Stomach (tissue), 8 donors: ENCODE measurements at regions not wholly inside any gene's neighbourhood (a gene's known extent, or its start where the extent isn't known, plus 50 kb on each side); places are given as distances from the start of the nearest gene placed in this dataset.

Experiments used
- DNase-seq, 2 donors: peaks; one replicate each; pipeline versions ENCODE4 v3.0.0 to v3.0.0-alpha.2; 2013 to 2019
- H3K27ac ChIP-seq, 5 donors: fragments of 200-600 bp in 4 of 5; sonication (generic) in 4 of 5; one replicate each; pipeline ENCODE4 v1.5.1; 2013 to 2019; ENCODE audit warnings: mild to moderate bottlenecking in 1 of 5, moderate library complexity in 1 of 5
- H3K27me3 ChIP-seq, 3 donors: fragments of 200-600 bp; sonication (generic); one replicate each; pipeline ENCODE4 v1.5.1; 2017 to 2019; ENCODE audit warnings: mixed run types in 1 of 3
- H3K36me3 ChIP-seq, 4 donors: fragments of 200-600 bp; sonication (generic); 1 replicate in 3 of 4; 2 replicates in 1 of 4; pipeline ENCODE4 v1.5.1; 2016 to 2019
- H3K4me1 ChIP-seq, 4 donors: fragments of 200-600 bp; sonication (generic); one replicate each; pipeline ENCODE4 v1.5.1; 2016 to 2019
- H3K4me3 ChIP-seq, 4 donors: fragments of 200-600 bp; sonication (generic) in 3 of 4; one replicate each; pipeline ENCODE4 v1.5.1; 2016 to 2019; ENCODE audit warnings: mild to moderate bottlenecking in 1 of 4
- H3K9me3 ChIP-seq, 4 donors: fragments of 200-600 bp; sonication (generic); one replicate each; pipeline ENCODE4 v1.5.1; 2016 to 2019
- CTCF ChIP-seq, 7 experiments: fragments of 450-650 bp in 4 of 7; fragments of 200-600 bp in 3 of 7; sonication (generic) in 3 of 7; IDR thresholded peaks; one replicate each; pipeline ENCODE4 v1.5.1; 2016 to 2019; ENCODE audit warnings: antibody characterized with exemption in 7 of 7, control low read depth in 2 of 7, mild to moderate bottlenecking in 1 of 7
- EP300 ChIP-seq: sonication (generic); formaldehyde crosslinking; IDR thresholded peaks from one replicate; pipeline ENCODE4 v1.6.1; 2017; ENCODE audit warnings: antibody characterized with exemption
- POLR2A ChIP-seq, 4 donors: fragments of 450-650 bp; IDR thresholded peaks; one replicate each; pipeline ENCODE4 v1.6.1; 2016; ENCODE audit warnings: antibody characterized with exemption in 4 of 4, control low read depth in 2 of 4, mild to moderate bottlenecking in 1 of 4, moderate library complexity in 1 of 4
- POLR2AphosphoS5 ChIP-seq, 3 donors: sonication (generic); formaldehyde crosslinking; IDR thresholded peaks; one replicate each; pipeline ENCODE4 v1.6.1; 2016; ENCODE audit warnings: antibody characterized with exemption in 3 of 3
- WGBS, 5 donors: extraction: QIAGEN DNeasy Blood & Tissue Kit in 3 of 5; methylation state at CpG; one replicate each; pipeline versions ENCODE4 v1.1.5 to v1.1.7; 2013 to 2018; 5-methylcytosine and 5-hydroxymethylcytosine counted together
- intact Hi-C: fragments of 100-400 bp; cut with DNase I; formaldehyde crosslinking; loops from one replicate; pipeline ENCODE4 v1.15.1; 2023; ENCODE audit warnings: low total_unique reads
- donor health status: healthy with polysubstance abuse.
- donor health status: Bipolar disorder and iron deficiency.
- donor health status: healthy.

- H3K36me3 ChIP-seq, result no peaks in the 10 kb centered on the region
- TF ChIP-seq EP300, result no peak
- no peak for TF ChIP-seq CTCF (IDR thresholded peaks at IDR 0.05)
- TF ChIP-seq POLR2A (IDR thresholded peaks at IDR 0.05), result no peak
- no peak for TF ChIP-seq POLR2AphosphoS5 (IDR thresholded peaks at IDR 0.05)
- no peak overlapping the region for H3K27ac ChIP-seq
- DNase-seq, result no peak
- peaks cover 0 to 22% (median 2%) of the 10 kb centered on the region in 4 donors for H3K4me1 ChIP-seq
- intact Hi-C loops, result loop anchor here (5.0 kb wide), 1 partner anchor 211 kb away; no protein-coding TSS in a partner anchor
- no peaks in the 10 kb centered on the region for H3K27me3 ChIP-seq
- H3K4me3 ChIP-seq, result no peak overlapping the region
- H3K9me3 ChIP-seq, result no peaks in the 10 kb centered on the region
These were observed 140.1 kb upstream of the CPM start for GRCh38 chr12:69073035-69073434.

DNA sequence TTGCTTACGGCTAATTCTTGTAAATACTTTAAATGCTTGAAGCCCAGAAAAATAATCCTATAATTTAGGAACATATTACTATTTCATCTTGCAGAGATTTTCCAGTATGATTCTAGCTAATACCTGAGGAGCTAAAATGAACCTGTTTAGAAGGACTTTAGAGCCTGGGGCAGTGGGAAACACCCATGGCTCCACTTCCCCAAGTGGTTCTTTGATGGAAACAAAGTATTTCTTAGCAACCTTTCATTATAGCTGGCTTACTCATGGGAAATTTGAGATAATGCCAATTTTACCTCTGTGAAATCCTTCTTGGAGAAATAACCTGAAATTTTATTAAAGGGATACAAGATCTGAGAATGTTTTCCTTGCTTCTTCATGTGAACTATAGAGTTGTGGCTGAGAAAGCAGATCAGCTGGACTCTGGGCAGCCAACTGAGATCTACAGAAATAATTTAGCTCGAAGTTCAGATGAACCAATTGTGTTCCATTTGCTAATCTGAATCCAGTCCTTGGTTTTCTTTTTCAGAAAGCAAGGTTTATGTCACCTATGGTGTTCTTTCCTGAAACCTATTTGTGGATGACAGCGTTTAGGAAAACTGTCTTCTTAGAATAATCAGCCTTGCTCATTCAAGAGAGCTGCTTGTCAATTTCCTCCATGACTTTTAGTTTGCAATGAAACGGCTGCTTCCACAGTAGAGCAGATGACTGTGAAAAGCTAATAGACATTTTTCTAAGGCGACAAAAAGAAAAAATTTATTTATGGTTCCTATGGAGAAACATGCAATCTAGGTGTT, 141.8 kb upstream of the CPM start:
- no peaks in the 10 kb centered on the region for H3K27me3 ChIP-seq
- H3K9me3 ChIP-seq, result no peaks in the 10 kb centered on the region
- H3K4me1 ChIP-seq, result peaks cover 0 to 11% (median 2%) of the 10 kb centered on the region in 4 donors
- intact Hi-C loops, result loop anchor here (5.0 kb wide), 1 partner anchor 212 kb away; no protein-coding TSS in a partner anchor
- no peak for DNase-seq
- no peak overlapping the region for H3K4me3 ChIP-seq
- 79 to 86% (median 85%) methylated on average over 5 of the region's 5 CpGs for WGBS, 5 donors
- H3K36me3 ChIP-seq, result no peaks in the 10 kb centered on the region
- H3K27ac ChIP-seq, result no peak overlapping the region
- TF ChIP-seq POLR2AphosphoS5 (IDR thresholded peaks at IDR 0.05) (no peak), EP300 (no peak), POLR2A (IDR thresholded peaks at IDR 0.05) (no peak), CTCF (IDR thresholded peaks at IDR 0.05) (no peak)

DNA sequence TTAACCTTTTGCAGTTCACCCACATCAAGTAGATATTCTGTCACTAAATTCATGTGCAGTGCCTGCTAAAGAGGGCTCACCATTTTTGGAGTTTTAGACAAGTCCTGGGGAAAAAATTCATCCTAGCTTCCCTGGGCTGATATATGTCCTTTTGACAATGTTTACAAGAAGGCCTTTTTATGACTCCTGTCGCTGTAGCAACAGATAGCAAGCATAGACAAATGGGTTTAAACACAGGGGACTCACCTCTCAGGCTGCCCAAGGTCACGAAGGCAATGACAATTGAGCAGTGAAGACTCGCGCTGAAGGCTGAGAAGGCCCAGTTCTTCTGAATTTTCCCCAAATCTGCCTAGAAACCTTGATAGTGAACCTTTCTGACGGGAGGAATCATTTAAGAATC, 150.7 kb upstream of the CPM start:
- Histone ChIP-seq H3K36me3 (no peaks in the 10 kb centered on the region), H3K4me3 (no peak overlapping the region), H3K27ac (no peak overlapping the region), H3K27me3 (no peaks in the 10 kb centered on the region), H3K4me1 (no peaks in the 10 kb centered on the region), H3K9me3 (no peaks in the 10 kb centered on the region)
- DNase-seq, result no peak
- 68 to 81% (median 74%) methylated on average over 5 of the region's 5 CpGs for whole genome bisulfite sequencing, 5 donors
- intact Hi-C loops, result no loop called here
- TF ChIP-seq POLR2AphosphoS5 (IDR thresholded peaks at IDR 0.05) (no peak), CTCF (IDR thresholded peaks at IDR 0.05) (no peak), EP300 (no peak), POLR2A (IDR thresholded peaks at IDR 0.05) (no peak)

DNA sequence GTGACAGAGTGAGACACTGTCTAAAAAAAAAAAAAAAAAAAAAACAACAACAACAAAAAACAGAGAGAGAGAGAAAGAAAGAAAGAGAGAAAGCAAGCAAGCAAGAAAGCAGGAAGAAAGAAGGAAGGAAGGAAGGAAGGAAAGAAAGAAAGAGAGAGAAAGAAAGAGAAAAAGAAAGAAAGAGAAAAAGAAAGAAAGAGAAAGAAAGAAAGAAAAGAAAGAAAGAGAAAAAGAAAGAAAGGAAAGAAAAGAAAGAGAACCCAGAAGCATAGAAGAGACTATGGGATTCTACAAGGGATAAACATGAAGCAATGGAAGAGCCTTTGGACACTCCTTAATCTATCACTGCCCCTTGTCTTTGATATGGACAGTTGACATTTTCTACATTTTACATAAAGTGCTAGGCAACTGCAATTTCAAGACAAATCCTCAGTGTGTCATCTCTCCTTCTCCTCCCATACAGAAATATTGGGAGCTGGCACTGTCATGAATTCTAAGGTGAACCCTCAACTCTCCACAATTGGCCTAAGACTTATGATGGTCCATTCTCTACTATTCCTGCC, 151.9 kb upstream of the CPM start:
- H3K4me1 ChIP-seq, result no peaks in the 10 kb centered on the region
- H3K27ac ChIP-seq, result no peak overlapping the region
- no peak for TF ChIP-seq POLR2AphosphoS5 (IDR thresholded peaks at IDR 0.05)
- TF ChIP-seq POLR2A (IDR thresholded peaks at IDR 0.05), result no peak
- TF ChIP-seq EP300, result no peak
- no peak for TF ChIP-seq CTCF (IDR thresholded peaks at IDR 0.05)
- DNase-seq, result no peak
- H3K9me3 ChIP-seq, result no peaks in the 10 kb centered on the region
- H3K27me3 ChIP-seq, result no peaks in the 10 kb centered on the region
- no peak overlapping the region for H3K4me3 ChIP-seq
- intact Hi-C loops, result no loop called here
- no peaks in the 10 kb centered on the region for H3K36me3 ChIP-seq
